ENCODE measurements at regions not wholly inside any gene's neighbourhood (a gene's known extent, or its start where the extent isn't known, plus 50 kb on each side); places are given as distances from the start of the nearest gene placed in this dataset.

DNA sequence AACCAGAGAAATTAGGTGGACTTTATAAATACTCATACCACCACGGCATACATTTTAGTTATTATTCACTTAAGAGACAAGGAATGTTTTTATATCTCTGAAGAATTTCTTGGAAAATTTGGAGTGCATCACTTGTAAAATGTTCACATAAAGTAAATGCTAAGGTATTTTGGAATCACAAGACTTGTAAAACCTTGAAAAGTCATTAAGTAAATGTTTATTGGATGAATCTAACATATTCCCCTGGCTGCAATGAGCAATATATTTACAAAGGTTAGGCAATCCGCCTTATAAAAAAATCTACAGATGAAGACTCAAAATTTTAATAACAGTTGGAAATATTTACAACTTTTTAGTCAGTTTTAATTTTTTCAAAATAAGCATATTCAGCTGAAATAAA, 287.4 kb upstream of the ALG10 start:
- intact Hi-C loops (cut with DNase I; ENCODE audit: low total_unique reads): no loop called here
- 94 to 95% methylated on average over 2 of the region's 2 CpGs for WGBS, 2 donors
- no peak overlapping the region for H3K27ac ChIP-seq
- H3K4me1 ChIP-seq: no peaks in the 10 kb centered on the region
- no peaks in the 10 kb centered on the region for H3K36me3 ChIP-seq (ENCODE audit: low read depth, missing control alignments)
- TF ChIP-seq, protein P1, sequence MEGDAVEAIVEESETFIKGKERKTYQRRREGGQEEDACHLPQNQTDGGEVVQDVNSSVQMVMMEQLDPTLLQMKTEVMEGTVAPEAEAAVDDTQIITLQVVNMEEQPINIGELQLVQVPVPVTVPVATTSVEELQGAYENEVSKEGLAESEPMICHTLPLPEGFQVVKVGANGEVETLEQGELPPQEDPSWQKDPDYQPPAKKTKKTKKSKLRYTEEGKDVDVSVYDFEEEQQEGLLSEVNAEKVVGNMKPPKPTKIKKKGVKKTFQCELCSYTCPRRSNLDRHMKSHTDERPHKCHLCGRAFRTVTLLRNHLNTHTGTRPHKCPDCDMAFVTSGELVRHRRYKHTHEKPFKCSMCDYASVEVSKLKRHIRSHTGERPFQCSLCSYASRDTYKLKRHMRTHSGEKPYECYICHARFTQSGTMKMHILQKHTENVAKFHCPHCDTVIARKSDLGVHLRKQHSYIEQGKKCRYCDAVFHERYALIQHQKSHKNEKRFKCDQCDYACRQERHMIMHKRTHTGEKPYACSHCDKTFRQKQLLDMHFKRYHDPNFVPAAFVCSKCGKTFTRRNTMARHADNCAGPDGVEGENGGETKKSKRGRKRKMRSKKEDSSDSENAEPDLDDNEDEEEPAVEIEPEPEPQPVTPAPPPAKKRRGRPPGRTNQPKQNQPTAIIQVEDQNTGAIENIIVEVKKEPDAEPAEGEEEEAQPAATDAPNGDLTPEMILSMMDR (IDR thresholded peaks at IDR 0.05): no peak
- no peak for TF ChIP-seq POLR2A (IDR thresholded peaks at IDR 0.05)
- no peaks in the 10 kb centered on the region for H3K9me3 ChIP-seq
- DNase-seq: no peak
- no peaks in the 10 kb centered on the region for H3K27me3 ChIP-seq
- H3K4me3 ChIP-seq: no peak overlapping the region

DNA sequence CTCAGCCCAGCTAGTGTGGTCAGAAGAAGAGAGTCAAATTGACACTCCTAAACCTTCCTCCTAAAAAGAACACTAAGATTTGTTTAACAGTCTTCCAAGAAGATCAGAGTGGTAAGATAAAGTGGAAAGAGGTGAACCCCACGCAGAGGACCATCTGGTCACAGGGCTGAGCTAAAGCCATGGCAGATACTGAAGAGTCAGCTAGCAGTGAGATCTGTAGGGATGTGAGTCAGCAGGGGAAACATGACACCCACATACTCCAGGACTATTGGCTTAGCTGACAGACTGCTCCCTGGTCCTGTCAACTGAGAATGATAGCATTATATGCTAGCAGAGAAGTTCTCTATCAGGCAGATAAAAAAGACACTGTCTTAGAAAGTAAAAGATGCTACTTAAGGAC, 269.4 kb upstream of the ALG10 start:
- Histone ChIP-seq H3K27ac (no peak overlapping the region), H3K4me3 (no peak overlapping the region), H3K9me3 (no peaks in the 10 kb centered on the region), H3K36me3 (ENCODE audit: low read depth, missing control alignments) (no peaks in the 10 kb centered on the region), H3K4me1 (no peaks in the 10 kb centered on the region), H3K27me3 (no peaks in the 10 kb centered on the region)
- 44 to 62% methylated on average over 1 of the region's 1 CpG for WGBS, 2 donors
- intact Hi-C loops (cut with DNase I; ENCODE audit: low total_unique reads): no loop called here
- TF ChIP-seq, protein P1 (IDR thresholded peaks at IDR 0.05): no peak
- no peak for TF ChIP-seq POLR2A (IDR thresholded peaks at IDR 0.05)
- DNase-seq: no peak

DNA sequence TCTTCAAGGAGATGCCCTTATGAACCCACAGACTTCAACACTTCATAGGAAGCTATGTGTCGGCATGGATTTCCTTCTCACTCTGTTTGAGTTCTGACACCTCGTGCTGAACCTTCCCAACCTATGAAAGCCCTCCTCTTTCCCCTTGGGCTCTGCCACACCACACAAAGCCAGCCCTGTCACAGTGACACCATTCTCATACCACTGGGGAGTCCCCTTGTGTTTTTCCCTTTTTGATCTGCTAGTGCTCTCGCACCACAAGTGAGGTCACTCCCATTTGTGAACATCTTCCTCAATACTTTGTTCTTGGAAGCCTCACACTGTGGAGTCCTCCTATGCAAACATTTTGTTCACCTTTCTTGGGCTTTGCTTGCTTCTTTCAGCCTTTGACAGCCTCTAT, 264.6 kb upstream of the ALG10 start:
- no peaks in the 10 kb centered on the region for H3K27me3 ChIP-seq
- no peaks in the 10 kb centered on the region for H3K4me1 ChIP-seq
- H3K9me3 ChIP-seq: no peaks in the 10 kb centered on the region
- TF ChIP-seq, protein P1 (IDR thresholded peaks at IDR 0.05): no peak
- TF ChIP-seq POLR2A (IDR thresholded peaks at IDR 0.05): no peak
- no peak overlapping the region for H3K4me3 ChIP-seq
- intact Hi-C loops (cut with DNase I; ENCODE audit: low total_unique reads): no loop called here
- H3K27ac ChIP-seq: no peak overlapping the region
- no peak for DNase-seq
- WGBS, 2 donors: 87 to 92% methylated on average over 3 of the region's 3 CpGs
- H3K36me3 ChIP-seq (ENCODE audit: low read depth, missing control alignments): no peaks in the 10 kb centered on the region

DNA sequence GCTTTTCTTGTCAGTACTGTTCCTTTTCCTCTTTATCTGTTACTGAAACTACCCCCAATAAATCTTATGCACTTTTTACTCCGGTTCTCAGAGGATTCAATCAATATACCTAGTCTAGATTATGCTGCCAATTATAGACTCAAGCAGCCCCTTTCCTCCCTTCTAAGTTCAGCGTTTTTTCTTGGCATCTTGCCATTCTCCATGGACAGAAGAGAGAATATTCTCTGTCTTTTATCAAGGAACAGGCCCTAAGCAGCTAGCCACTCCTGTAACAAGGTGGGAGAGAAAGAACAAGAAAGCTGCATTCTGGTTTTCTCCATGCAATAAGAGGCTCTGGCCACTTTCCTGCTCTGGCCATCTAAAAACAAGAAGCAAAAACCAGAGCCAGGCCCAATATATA, 263.0 kb upstream of the ALG10 start:
- H3K36me3 ChIP-seq (ENCODE audit: low read depth, missing control alignments): no peaks in the 10 kb centered on the region
- no peaks in the 10 kb centered on the region for H3K9me3 ChIP-seq
- 8 to 21% methylated on average over 2 of the region's 2 CpGs for WGBS, 2 donors
- no peak for DNase-seq
- H3K4me3 ChIP-seq: no peak overlapping the region
- no peaks in the 10 kb centered on the region for H3K27me3 ChIP-seq
- H3K27ac ChIP-seq: no peak overlapping the region
- TF ChIP-seq POLR2A (IDR thresholded peaks at IDR 0.05): no peak
- TF ChIP-seq, protein P1 (IDR thresholded peaks at IDR 0.05): no peak
- intact Hi-C loops (cut with DNase I; ENCODE audit: low total_unique reads): no loop called here
- H3K4me1 ChIP-seq: no peaks in the 10 kb centered on the region

DNA sequence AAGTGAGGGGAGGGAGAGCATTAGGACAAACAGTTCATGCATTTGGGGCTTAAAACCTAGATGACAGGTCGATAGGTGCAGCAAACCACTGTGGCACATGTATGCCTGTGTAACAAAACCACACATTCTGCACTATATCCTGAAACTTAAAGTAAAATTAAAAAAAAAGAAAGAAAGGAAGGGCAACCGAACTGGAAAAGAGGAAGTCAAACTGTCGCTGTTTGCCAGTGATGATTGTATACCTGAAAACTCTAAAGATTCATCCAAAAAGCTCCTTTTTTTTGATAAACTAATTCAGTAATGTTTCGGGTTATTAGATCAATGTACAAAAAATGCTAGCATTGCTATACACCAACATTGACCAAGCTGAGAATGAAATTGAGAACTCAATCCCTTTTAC, 259.0 kb upstream of the ALG10 start:
- Histone ChIP-seq H3K27me3 (no peaks in the 10 kb centered on the region), H3K4me1 (no peaks in the 10 kb centered on the region), H3K4me3 (no peak overlapping the region), H3K9me3 (no peaks in the 10 kb centered on the region), H3K36me3 (ENCODE audit: low read depth, missing control alignments) (no peaks in the 10 kb centered on the region), H3K27ac (no peak overlapping the region)
- DNase-seq: no peak
- 66% methylated on average over 4 of the region's 4 CpGs for WGBS, 2 donors
- intact Hi-C loops (cut with DNase I; ENCODE audit: low total_unique reads): no loop called here
- TF ChIP-seq POLR2A (IDR thresholded peaks at IDR 0.05): no peak
- TF ChIP-seq, protein P1 (IDR thresholded peaks at IDR 0.05): no peak
